Keratinocyte (primary cell): ENCODE measurements at regions not wholly inside any gene's neighbourhood (a gene's known extent, or its start where the extent isn't known, plus 50 kb on each side); places are given as distances from the start of the nearest gene placed in this dataset.

Source experiments
- DNase-seq: peaks from one replicate; pipeline ENCODE4 v3.0.0-alpha.2; 2011; ENCODE audit warnings: low read depth, missing footprints, low spot score
- FAIRE-seq: peaks from 2 replicates; lab custom pipeline; 2011; peaks lifted over from hg19 to GRCh38; lab: Jason Lieb, UNC
- H2AFZ ChIP-seq: 2 replicates; pipeline ENCODE4 v1.6.0; 2012; ENCODE audit warnings: low read length, control low read depth, inconsistent platforms; ENCODE audit not compliant: control insufficient read depth
- H3K27ac ChIP-seq: 2 replicates; pipeline ENCODE4 v1.5.1; 2011; ENCODE audit warnings: low read length; ENCODE audit not compliant: control insufficient read depth, insufficient read depth
- H3K27me3 ChIP-seq: 3 replicates; pipeline ENCODE4 v1.6.0; 2011; ENCODE audit warnings: low read length; ENCODE audit not compliant: control insufficient read depth, insufficient read depth; ENCODE audit errors: extremely low read depth
- H3K36me3 ChIP-seq, 2 experiments: 2 replicates in 1 of 2; 3 replicates in 1 of 2; pipeline ENCODE4 v1.5.1; 2011; ENCODE audit warnings: low read length in 2 of 2, mild to moderate bottlenecking in 1 of 2; ENCODE audit not compliant: control insufficient read depth in 2 of 2, insufficient read depth in 2 of 2; ENCODE audit errors: extremely low read depth in 1 of 2
- H3K4me1 ChIP-seq: 3 replicates; pipeline ENCODE4 v1.5.1; 2011; ENCODE audit warnings: low read length; ENCODE audit not compliant: control insufficient read depth, insufficient read depth; ENCODE audit errors: extremely low read depth
- H3K4me2 ChIP-seq: 3 replicates; pipeline ENCODE4 v1.6.0; 2011; ENCODE audit warnings: low read depth, low read length; ENCODE audit not compliant: control insufficient read depth, insufficient read depth; ENCODE audit errors: extremely low read depth
- H3K4me3 ChIP-seq, 3 experiments: fragments of 200-600 bp in 1 of 3; sonication (generic) in 1 of 3; 2 replicates in 2 of 3; 3 replicates in 1 of 3; pipeline ENCODE4 v1.5.1; 2011 to 2016; ENCODE audit warnings: low read length in 3 of 3, mild to moderate bottlenecking in 3 of 3, control low read depth in 2 of 3, inconsistent platforms in 1 of 3, low read depth in 1 of 3, mixed read lengths in 1 of 3, mixed run types in 1 of 3, moderate library complexity in 1 of 3; ENCODE audit not compliant: control insufficient read depth in 2 of 3, insufficient read depth in 2 of 3; ENCODE audit errors: extremely low read depth in 1 of 3
- H3K79me2 ChIP-seq: 2 replicates; pipeline ENCODE4 v1.6.0; 2012; ENCODE audit warnings: low read length; ENCODE audit not compliant: control insufficient read depth, insufficient read depth
- H3K9ac ChIP-seq: 3 replicates; pipeline ENCODE4 v1.6.0; 2011; ENCODE audit warnings: low read length; ENCODE audit not compliant: control insufficient read depth, insufficient read depth; ENCODE audit errors: extremely low read depth
- H3K9me1 ChIP-seq: 3 replicates; pipeline ENCODE4 v1.6.0; 2011; ENCODE audit warnings: low read length; ENCODE audit not compliant: control insufficient read depth, insufficient read depth; ENCODE audit errors: extremely low read depth
- H3K9me3 ChIP-seq: 2 replicates; pipeline ENCODE4 v1.5.1; 2012; ENCODE audit warnings: low read depth, low read length; ENCODE audit not compliant: control insufficient read depth
- H4K20me1 ChIP-seq: 3 replicates; pipeline ENCODE4 v1.6.0; 2011; ENCODE audit warnings: low read length; ENCODE audit not compliant: control insufficient read depth, insufficient read depth; ENCODE audit errors: extremely low read depth
- CTCF ChIP-seq, 3 experiments: IDR thresholded peaks in 1 of 3; conservative IDR thresholded peaks in 1 of 3; optimal IDR thresholded peaks in 1 of 3; 2 replicates in 2 of 3; 3 replicates in 1 of 3; pipeline versions ENCODE3 to v1.5.1; 2011; ENCODE audit warnings: low read length in 3 of 3, mild to moderate bottlenecking in 3 of 3, moderate library complexity in 2 of 3, control low read depth in 1 of 3, inconsistent platforms in 1 of 3; ENCODE audit not compliant: insufficient read depth in 2 of 3; ENCODE audit errors: extremely low read depth in 1 of 3
- EZH2 ChIP-seq: IDR thresholded peaks from one replicate; pipeline ENCODE4 v1.6.1; 2012; ENCODE audit warnings: inconsistent platforms, mild to moderate bottlenecking, low read length, moderate library complexity
- dilution Hi-C: fragments of 300-500 bp; cut with MboI; formaldehyde crosslinking; loops from one replicate; pipeline ENCODE4 v1.7.0; 2020; ENCODE audit warnings: low sequenced_read_pairs; ENCODE audit not compliant: extremely low pct_ligation_motif_present

- Histone ChIP-seq H3K4me3 (no peak overlapping the region), H2AFZ (no peak overlapping the region), H3K27ac (no peak overlapping the region), H3K9me1 (no peaks in the 10 kb centered on the region), H3K9me3 (no peaks in the 10 kb centered on the region), H3K9ac (no peak overlapping the region), H3K36me3 (no peaks in the 10 kb centered on the region), H3K4me1 (no peaks in the 10 kb centered on the region), H3K79me2 (no peaks in the 10 kb centered on the region), H3K4me2 (no peak overlapping the region), H4K20me1 (no peaks in the 10 kb centered on the region), H3K27me3 (no peaks in the 10 kb centered on the region)
- no peak for FAIRE-seq
- TF ChIP-seq CTCF (optimal IDR thresholded peaks at IDR 0.05 in 1 of 3, IDR thresholded peaks at IDR 0.05 in 1 of 3, conservative IDR thresholded peaks at IDR 0.05 in 1 of 3; ENCODE audit: extremely low read depth in 1 of 3, insufficient read depth in 2 of 3, low read length in 3 of 3), result no peak
- no peak for TF ChIP-seq EZH2
- dilution Hi-C loops, result no loop called here
- no peak for DNase-seq
Observed at GRCh38 chr12:58615576-58615975, 304.7 kb downstream of the LRIG3 start.

GRCh38 chr12:58616618-58617017, 303.7 kb downstream of the LRIG3 start:
- Histone ChIP-seq H3K4me2 (no peak overlapping the region), H3K9me1 (no peaks in the 10 kb centered on the region), H3K27ac (no peak overlapping the region), H4K20me1 (no peaks in the 10 kb centered on the region), H3K4me1 (no peaks in the 10 kb centered on the region), H3K9me3 (no peaks in the 10 kb centered on the region), H2AFZ (no peak overlapping the region), H3K27me3 (no peaks in the 10 kb centered on the region), H3K4me3 (no peak overlapping the region), H3K36me3 (no peaks in the 10 kb centered on the region), H3K79me2 (no peaks in the 10 kb centered on the region), H3K9ac (no peak overlapping the region)
- FAIRE-seq (no peak), DNase-seq (no peak)
- dilution Hi-C loops, result no loop called here
- TF ChIP-seq CTCF (optimal IDR thresholded peaks at IDR 0.05 in 1 of 3, IDR thresholded peaks at IDR 0.05 in 1 of 3, conservative IDR thresholded peaks at IDR 0.05 in 1 of 3; ENCODE audit: extremely low read depth in 1 of 3, insufficient read depth in 2 of 3, low read length in 3 of 3), result no peak
- TF ChIP-seq EZH2, result no peak
